ENCODE measurements at regions not wholly inside any gene's neighbourhood (a gene's known extent, or its start where the extent isn't known, plus 50 kb on each side); places are given as distances from the start of the nearest gene placed in this dataset.

- TF ChIP-seq ZNF558 (CRISPR knock-in tag; IDR thresholded peaks at IDR 0.05; ENCODE audit: borderline replicate concordance) (no peak), TEAD3 (CRISPR knock-in tag; optimal IDR thresholded peaks at IDR 0.05; ENCODE audit: borderline replicate concordance) (peak; percentile 41), ZSCAN20 (CRISPR knock-in tag; IDR thresholded peaks at IDR 0.05; ENCODE audit: borderline replicate concordance) (no peak), FOXP1 (IDR thresholded peaks at IDR 0.05) (no peak), FOXP1 (CRISPR knock-in tag; IDR thresholded peaks at IDR 0.05) (0 out of 2 replicates have a peak, but pooled peaks have one; percentile 40), ZNF546 (CRISPR knock-in tag; conservative IDR thresholded peaks at IDR 0.05) (no peak), ZBTB7A (CRISPR knock-in tag; IDR thresholded peaks at IDR 0.05) (no peak), HBP1 (CRISPR knock-in tag; IDR thresholded peaks at IDR 0.05; ENCODE audit: low read depth) (no peak), KAT7 (CRISPR knock-in tag; IDR thresholded peaks at IDR 0.05; ENCODE audit: borderline replicate concordance) (no peak), NAIF1 (CRISPR knock-in tag; IDR thresholded peaks at IDR 0.05; ENCODE audit: borderline replicate concordance) (no peak), MXI1 (IDR thresholded peaks at IDR 0.05; ENCODE audit: borderline replicate concordance, low read depth, low read length) (no peak), SKI (IDR thresholded peaks at IDR 0.05; ENCODE audit: partially characterized antibody) (no peak), ZNF160 (CRISPR knock-in tag; IDR thresholded peaks at IDR 0.05) (no peak), CHD2 (IDR thresholded peaks at IDR 0.05; ENCODE audit: low read depth, low read length) (no peak), ZNF367 (CRISPR knock-in tag; IDR thresholded peaks at IDR 0.05; ENCODE audit: borderline replicate concordance) (no peak), TBL1XR1 (IDR thresholded peaks at IDR 0.05; ENCODE audit: borderline replicate concordance, low read length, partially characterized antibody) (no peak), ZFP36 (IDR thresholded peaks at IDR 0.05; ENCODE audit: borderline replicate concordance, low read depth, low read length, partially characterized antibody) (no peak), SIN3B (IDR thresholded peaks at IDR 0.05; ENCODE audit: low read length) (no peak), BHLHE40 (IDR thresholded peaks at IDR 0.05; ENCODE audit: low read length) (peak; percentile 33; the same call in 1 of the 2 replicates), SNAPC5 (CRISPR knock-in tag; IDR thresholded peaks at IDR 0.05; ENCODE audit: borderline replicate concordance) (no peak)
- TF ChIP-seq, protein P1, sequence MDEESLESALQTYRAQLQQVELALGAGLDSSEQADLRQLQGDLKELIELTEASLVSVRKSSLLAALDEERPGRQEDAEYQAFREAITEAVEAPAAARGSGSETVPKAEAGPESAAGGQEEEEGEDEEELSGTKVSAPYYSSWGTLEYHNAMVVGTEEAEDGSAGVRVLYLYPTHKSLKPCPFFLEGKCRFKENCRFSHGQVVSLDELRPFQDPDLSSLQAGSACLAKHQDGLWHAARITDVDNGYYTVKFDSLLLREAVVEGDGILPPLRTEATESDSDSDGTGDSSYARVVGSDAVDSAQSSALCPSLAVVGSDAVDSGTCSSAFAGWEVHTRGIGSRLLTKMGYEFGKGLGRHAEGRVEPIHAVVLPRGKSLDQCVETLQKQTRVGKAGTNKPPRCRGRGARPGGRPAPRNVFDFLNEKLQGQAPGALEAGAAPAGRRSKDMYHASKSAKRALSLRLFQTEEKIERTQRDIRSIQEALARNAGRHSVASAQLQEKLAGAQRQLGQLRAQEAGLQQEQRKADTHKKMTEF (CRISPR knock-in tag; IDR thresholded peaks at IDR 0.05) = peak; percentile 57; the same call in 1 of the 2 replicates
- TF ChIP-seq, protein P2, sequence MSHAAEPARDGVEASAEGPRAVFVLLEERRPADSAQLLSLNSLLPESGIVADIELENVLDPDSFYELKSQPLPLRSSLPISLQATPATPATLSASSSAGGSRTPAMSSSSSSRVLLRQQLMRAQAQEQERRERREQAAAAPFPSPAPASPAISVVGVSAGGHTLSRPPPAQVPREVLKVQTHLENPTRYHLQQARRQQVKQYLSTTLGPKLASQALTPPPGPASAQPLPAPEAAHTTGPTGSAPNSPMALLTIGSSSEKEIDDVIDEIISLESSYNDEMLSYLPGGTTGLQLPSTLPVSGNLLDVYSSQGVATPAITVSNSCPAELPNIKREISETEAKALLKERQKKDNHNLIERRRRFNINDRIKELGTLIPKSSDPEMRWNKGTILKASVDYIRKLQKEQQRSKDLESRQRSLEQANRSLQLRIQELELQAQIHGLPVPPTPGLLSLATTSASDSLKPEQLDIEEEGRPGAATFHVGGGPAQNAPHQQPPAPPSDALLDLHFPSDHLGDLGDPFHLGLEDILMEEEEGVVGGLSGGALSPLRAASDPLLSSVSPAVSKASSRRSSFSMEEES (CRISPR knock-in tag; IDR thresholded peaks at IDR 0.05) = peak; percentile 87
- TF ChIP-seq, protein P3, sequence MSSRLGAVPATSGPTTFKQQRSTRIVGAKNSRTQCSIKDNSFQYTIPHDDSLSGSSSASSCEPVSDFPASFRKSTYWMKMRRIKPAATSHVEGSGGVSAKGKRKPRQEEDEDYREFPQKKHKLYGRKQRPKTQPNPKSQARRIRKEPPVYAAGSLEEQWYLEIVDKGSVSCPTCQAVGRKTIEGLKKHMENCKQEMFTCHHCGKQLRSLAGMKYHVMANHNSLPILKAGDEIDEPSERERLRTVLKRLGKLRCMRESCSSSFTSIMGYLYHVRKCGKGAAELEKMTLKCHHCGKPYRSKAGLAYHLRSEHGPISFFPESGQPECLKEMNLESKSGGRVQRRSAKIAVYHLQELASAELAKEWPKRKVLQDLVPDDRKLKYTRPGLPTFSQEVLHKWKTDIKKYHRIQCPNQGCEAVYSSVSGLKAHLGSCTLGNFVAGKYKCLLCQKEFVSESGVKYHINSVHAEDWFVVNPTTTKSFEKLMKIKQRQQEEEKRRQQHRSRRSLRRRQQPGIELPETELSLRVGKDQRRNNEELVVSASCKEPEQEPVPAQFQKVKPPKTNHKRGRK (CRISPR knock-in tag; IDR thresholded peaks at IDR 0.05) = no peak
- TF ChIP-seq, protein P4, sequence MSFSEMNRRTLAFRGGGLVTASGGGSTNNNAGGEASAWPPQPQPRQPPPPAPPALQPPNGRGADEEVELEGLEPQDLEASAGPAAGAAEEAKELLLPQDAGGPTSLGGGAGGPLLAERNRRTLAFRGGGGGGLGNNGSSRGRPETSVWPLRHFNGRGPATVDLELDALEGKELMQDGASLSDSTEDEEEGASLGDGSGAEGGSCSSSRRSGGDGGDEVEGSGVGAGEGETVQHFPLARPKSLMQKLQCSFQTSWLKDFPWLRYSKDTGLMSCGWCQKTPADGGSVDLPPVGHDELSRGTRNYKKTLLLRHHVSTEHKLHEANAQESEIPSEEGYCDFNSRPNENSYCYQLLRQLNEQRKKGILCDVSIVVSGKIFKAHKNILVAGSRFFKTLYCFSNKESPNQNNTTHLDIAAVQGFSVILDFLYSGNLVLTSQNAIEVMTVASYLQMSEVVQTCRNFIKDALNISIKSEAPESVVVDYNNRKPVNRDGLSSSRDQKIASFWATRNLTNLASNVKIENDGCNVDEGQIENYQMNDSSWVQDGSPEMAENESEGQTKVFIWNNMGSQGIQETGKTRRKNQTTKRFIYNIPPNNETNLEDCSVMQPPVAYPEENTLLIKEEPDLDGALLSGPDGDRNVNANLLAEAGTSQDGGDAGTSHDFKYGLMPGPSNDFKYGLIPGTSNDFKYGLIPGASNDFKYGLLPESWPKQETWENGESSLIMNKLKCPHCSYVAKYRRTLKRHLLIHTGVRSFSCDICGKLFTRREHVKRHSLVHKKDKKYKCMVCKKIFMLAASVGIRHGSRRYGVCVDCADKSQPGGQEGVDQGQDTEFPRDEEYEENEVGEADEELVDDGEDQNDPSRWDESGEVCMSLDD (CRISPR knock-in tag; IDR thresholded peaks at IDR 0.05; ENCODE audit: borderline replicate concordance) = no peak
Observed at GRCh38 chr12:24045816-24046257, 96.4 kb upstream of the SOX5 start (continued).

Data from HepG2 (cell line).